Pulmonary artery endothelial cell (primary cell): ENCODE measurements at regions not wholly inside any gene's neighbourhood (a gene's known extent, or its start where the extent isn't known, plus 50 kb on each side); places are given as distances from the start of the nearest gene placed in this dataset.
"Not testable (repeated sequence)": the region's sequence is repeated elsewhere in the genome, so short reads cannot be mapped to it uniquely, and the experiment has no call there.

Experiments
- DNase-seq: peaks from one replicate; pipeline ENCODE4 v3.0.0-alpha.2; 2011; ENCODE audit warnings: low read depth, low spot score

GRCh38 chr2:175872721-175873120, 129.3 kb downstream of the LNPK start:
- DNase-seq: no peak

DNA sequence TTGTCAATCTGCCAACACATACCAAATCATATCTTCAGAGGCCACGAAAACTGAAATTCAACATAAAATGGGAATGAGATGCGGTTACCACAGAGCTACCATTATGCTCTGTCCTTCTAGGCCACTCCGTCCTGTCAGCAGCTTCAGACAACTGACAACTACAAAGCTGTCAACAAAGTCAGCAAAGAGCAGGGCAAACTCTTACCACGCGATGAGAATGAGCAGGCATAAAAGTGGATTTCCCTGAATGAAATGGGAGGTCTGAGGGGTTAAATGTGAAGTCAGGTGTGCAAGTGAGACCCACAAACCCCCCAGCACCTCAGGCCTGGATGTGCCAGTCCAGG, 130.1 kb downstream of the LNPK start:
- DNase-seq: no peak

GRCh38 chr2:175871331-175872004, 130.6 kb downstream of the LNPK start:
- DNase-seq: no peak

GRCh38 chr2:175865716-175866115, 136.4 kb downstream of the LNPK start:
- DNase-seq: no peak

DNA sequence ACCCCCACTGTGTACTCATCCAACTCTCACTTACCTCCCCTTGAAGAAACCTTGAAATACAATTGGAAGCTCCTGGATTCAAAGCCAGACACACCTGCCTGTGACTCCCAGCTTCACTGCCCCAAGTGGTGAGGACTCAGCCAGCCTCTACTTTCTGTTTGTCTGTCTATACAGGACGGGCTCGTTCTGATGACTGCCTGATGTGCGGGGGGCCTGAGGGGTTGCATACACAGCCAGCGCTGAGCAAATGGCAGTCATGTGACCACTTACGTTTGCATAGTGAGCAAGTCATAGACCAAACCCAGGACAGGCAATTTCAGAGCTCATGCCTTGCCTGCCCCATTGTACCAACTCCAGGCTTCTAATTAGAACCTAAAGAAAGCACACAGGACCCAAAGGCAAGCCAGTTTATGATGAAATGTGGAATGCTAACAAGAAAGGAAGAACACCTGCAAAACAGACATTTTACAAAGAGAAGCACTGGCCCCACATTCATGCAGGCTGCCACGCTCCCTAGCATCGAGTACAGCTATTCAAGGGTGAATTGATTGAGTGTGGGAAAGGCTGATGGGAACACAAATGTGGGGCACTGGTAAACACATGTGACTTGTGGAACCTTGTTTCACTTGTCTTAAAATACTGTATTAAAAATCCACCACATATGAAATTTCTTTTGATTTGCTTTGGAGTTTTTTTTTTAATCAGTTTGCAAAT, 137.8 kb downstream of the LNPK start:
- DNase-seq: no peak

DNA sequence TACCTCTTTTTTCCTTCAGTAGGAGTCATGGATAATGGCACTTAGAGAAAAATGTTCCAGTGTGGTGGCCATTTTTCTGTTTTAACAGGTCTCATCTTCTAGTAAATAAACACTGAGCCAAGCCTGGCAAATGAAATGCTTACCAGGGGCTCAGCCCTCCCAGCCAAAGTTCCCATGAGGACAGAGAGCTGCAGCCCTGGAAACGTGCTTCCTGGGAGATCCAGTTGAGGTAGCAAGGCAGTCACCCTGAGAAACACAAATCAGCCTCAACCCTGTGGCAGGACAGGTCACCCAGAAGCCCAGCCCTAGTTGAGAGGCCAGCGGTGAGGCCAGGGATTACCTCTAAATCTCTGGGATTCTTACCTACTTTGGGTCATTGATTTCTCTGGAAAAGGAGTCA, 140.1 kb downstream of the LNPK start:
- DNase-seq: no peak

GRCh38 chr2:175855794-175856453, 146.1 kb downstream of the LNPK start:
- DNase-seq: no peak

GRCh38 chr2:175855236-175855635, 146.8 kb downstream of the LNPK start:
- no peak for DNase-seq

DNA sequence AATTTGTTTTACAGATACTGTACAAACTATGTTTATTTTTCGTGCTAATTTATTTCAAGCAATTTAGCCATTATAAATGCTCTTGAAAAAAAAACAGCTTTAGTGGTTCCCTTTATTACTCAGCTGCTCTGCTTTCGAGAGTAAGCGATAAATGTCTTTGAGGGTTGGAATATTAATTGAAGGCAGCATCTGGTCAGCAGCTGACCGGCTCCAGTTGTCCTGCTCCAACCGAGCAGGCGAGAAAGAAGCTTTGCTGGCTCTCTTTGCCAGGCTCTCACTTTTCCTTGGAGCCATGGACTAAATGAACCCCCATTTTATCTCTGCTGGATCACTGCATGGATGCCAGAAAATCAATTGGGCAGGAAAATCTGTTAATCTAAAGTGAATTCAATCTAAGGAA, 147.4 kb downstream of the LNPK start:
- no peak for DNase-seq

DNA sequence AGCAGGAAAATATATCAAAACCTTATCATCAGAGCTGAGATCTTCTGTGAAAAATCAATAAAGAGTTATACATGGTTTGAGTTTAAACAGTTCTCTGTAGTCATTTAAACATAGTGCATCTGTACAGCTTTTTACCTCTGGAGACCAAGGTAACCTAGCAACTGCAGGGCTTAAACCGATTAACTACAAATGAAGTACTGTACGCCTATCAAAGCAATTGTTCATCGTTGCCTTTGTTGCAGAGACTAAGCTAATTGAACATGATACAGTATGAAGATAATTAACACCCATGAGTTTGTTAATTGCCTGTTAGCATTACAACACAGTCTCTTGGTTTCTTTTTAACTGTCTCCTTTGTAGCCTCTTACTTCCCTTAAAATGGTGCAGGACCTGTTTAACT, 147.9 kb downstream of the LNPK start:
- no peak for DNase-seq

DNA sequence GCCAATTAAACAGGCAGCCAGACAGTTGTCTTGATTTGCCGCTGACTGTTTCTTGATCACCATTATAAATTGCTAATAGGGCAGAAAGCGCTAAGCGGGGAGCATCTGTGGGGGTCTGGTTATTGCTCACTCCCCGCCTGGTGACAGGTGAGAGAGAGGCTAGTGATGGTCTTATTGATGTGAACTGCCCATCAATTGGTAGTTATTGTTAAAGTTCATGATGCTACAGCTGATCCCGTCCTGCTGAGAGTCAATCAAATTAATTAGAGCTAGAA, 148.5 kb downstream of the LNPK start:
- no peak for DNase-seq

GRCh38 chr2:175852879-175853615, 149.0 kb downstream of the LNPK start:
- no peak for DNase-seq

GRCh38 chr2:175847128-175847527, 154.9 kb downstream of the LNPK start:
- no peak for DNase-seq

DNA sequence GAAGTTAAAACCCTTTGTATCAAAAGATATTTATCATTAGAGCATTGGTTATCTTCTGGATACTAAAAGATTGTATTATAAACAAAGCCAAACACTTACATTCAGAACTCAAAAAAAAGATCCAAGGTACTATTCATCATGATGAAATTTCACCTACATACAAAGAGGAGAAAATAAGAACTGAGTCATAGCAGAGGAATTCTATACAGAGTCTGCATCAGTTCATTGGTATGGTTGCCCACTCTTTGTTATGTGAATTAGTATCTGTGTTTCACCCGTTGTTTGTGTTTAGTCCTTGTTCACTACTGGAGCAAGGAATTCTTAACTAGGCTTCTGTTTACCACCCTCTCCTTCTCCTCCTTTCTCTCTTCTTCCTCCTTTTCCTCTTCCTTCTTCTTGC, 157.9 kb downstream of the LNPK start:
- DNase-seq: no peak

DNA sequence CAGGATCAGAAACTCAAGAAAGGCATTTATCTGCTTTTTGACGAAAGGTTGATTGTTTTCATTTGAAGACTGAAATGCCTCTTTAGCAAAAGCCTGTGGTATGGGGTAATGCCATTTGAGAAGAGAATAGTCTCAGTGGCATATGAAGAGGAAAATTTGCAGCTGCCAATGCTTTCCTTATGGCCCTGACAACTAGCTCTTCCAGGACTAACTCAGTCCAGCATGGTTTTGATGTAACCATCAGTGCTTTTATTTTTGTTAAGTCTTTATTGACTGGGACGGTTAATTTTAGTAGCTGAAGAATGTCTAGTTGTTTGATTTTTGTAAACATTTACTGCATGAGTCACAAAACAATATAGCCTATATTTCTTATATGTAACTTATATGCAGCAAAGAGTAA, 158.4 kb downstream of the LNPK start:
- DNase-seq: no peak

GRCh38 chr2:175842996-175843395, 159.1 kb downstream of the LNPK start:
- DNase-seq: no peak

- DNase-seq: not testable (repeated sequence)
These were observed 161.3 kb downstream of the LNPK start for GRCh38 chr2:175840765-175841164.

DNA sequence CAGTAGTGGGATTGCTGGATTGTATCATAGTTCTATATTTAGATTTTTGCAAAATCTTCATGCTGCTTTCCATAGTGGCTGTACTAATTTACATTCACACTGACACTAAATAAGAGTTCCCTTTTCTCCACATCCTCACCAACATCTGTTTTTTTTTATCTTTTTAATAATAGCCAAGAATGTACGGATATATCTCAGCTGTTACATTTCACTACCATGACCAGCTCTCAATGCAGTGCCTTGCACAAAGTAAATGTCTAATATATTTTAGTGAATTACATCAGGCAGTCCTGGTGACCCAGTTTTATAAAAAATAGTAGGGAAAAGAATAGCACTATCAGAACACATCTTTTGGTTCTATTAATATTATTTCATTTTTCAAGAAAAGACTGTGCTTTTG, 161.8 kb downstream of the LNPK start:
- no peak for DNase-seq

DNA sequence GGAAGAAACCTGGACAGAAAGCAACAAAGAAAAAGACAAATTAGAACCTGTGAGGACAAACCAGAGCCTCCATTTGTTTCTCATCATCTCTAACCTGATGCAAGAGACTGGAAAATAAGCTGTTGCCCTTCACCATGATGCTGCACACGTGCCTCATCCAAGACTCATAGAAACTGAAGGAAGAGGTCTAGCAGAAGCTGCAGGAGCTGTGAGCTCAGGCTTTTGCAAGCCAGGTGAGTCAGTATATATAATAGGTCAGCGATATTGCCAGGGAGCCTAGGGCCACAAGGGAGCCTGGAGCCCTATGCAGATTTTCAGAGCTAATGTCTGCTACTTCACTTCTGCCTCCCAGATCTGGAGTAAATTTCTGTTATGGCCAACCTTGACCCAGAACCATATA, 163.1 kb downstream of the LNPK start:
- DNase-seq: no peak

- DNase-seq: no peak
These were observed 165.0 kb downstream of the LNPK start for GRCh38 chr2:175837046-175837445.

DNA sequence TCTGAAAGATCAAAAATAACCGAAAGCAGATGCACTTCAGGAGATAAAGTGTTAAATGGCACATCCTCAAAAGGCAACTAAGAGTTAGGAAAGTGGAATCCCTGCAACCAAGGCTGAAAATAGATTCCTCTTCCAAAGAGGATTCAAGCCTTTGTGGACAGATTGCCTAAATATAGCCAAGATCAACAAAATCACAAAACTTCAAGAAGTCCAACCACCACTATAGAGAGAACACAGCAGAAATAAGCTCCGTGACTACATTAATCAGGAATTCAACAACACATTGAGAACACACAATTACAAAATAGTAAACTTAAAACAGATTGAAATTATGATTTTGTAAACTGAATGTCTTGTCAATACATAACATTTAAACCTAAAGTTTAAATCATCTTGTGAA, 165.7 kb downstream of the LNPK start:
- no peak for DNase-seq

- no peak for DNase-seq
These were observed 167.6 kb downstream of the LNPK start for GRCh38 chr2:175834477-175834876.

- no peak for DNase-seq
These were observed 169.2 kb downstream of the LNPK start for GRCh38 chr2:175832866-175833265.
